CD4-positive, alpha-beta T cell treated with Interleukin-17A for 4 hours (primary cell): ENCODE measurements at regions not wholly inside any gene's neighbourhood (a gene's known extent, or its start where the extent isn't known, plus 50 kb on each side); places are given as distances from the start of the nearest gene placed in this dataset.

Experiments used
- DNase-seq: peaks from one replicate; pipeline ENCODE4 v3.0.0-alpha.2; 2020; ENCODE audit warnings: mixed read lengths

- DNase-seq: no peak
These were observed 180.8 kb downstream of the PLPPR4 start for GRCh38 chr1:99445071-99445470.

GRCh38 chr1:99445486-99445885, 181.2 kb downstream of the PLPPR4 start:
- no peak for DNase-seq

DNA sequence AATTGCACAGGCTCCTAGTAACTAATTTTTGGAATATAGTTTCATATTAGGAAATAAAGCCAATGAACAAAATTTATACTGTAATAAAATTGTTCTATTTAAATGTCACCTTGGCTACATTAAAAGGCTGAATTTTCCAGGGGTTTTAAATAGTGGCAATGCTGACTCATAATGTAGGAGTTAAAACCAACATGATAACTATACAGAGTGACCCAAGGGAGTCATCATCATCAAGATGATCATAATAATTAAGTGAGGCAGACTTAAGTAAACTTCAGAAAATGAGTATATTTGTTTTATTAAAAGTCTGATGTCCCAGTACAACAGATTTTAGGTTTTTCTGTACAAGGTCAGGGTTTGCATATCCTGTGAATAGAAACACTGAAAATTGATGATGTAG, 183.4 kb downstream of the PLPPR4 start:
- no peak for DNase-seq

DNA sequence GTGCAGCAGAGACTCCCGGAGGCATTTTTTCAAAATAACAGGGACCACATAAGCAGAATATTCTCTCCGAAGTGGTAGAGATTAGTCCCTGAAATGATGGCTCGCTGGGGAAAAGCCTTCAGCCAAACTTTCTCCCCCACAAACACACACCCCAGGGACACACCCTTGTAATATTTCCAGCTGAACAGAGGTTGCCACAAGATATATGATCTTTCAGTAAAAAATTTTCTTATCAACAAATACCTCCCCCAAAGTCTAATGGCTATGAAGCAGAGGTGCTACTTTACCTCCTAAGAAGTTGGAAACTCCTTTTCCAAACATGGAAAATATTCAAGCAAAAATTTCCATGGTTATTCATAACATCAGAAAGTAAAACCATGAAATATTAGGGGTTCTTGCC, 190.2 kb upstream of the PALMD start:
- no peak for DNase-seq

GRCh38 chr1:99456536-99456935, 189.4 kb upstream of the PALMD start:
- DNase-seq: no peak

DNA sequence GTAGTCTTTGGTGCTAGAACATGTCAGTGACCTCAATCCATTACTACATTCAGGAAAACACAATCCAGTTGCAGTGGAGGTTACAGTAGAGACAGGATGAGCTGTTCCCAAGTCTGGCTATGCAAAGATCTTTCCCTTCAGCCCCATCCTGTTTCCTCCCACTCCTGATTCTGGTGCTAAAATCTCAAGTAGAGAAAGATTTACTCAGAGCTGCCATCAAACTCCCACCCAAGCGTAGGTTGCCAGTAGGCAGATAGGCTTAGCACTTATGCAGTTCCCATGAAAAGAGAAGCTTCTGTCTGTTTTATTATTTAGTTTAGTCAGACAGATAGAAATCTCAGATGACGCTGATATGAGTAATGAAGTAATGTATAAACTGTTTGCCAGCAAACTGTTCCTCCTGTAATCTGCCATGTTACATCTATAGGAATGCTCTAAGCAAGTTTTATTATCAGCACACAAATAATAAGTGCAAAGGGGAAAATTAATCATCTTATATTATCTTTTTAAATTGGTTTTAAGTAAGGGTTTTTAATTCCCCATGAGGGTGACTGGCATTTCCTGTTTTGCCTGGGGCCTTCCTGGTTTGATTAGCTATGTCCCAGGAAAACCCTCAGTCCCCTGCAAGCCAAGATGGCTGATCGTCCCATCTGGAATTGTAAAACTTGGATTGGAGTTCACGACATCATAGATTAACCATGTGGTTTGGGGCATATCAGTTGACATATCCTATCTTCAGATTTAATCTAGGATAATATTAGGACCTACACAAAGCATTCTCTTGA, 188.3 kb upstream of the PALMD start:
- DNase-seq: no peak

- no peak for DNase-seq
These were observed 184.4 kb upstream of the PALMD start for GRCh38 chr1:99461499-99461898.

GRCh38 chr1:99464738-99465137, 181.2 kb upstream of the PALMD start:
- DNase-seq: no peak

DNA sequence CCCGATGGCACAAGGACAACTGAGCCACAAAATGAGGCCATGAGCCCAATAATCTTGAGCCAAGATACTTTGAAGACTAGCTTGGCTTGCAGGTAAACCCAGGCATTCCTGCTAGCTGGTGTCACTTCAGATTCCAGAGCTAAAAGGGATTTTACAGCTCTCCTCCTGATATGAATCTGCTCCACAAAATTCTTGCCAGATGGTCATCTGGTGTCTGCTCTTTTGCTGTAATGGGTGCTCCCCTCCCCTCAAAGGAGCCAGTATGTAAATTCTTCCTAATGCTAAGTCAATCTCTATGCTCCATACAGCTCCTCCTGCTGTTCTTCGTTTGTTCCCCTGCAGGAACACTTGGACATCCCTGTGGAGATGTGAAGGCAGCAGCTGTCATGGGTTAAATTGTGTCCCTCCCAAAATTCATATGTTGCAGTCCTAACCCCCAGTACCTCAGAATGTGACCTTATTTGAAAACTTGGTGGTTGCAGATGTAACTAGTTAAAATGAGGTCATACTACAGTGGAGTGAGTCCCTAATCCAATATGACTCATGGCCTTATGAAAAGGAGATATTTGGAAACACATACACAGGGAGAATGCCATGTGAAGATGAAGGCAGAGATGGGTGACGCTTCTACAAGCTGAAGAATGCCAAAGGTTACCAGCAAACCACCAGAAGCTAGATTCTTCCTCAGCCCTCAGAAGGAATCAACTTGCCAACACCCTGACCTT, 180.6 kb upstream of the PALMD start:
- no peak for DNase-seq

DNA sequence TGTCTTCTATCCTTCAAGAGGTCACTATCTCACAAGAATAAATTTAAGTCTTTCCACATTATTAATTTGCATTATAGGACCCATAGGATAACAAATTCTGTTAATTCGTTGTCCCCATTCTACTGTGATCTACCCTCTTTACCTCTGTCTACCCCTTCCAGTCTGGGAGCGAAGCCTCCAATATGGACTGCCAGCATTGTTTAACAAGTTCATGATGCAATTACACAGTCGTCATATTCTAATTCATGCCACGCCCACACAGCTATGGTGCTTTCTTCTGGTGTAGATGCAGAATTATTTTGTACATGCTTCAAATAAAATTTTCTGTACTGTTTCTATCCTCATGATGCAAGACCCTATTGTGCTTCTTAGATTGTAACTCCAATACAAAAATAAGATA, 178.3 kb upstream of the PALMD start:
- DNase-seq: no peak

DNA sequence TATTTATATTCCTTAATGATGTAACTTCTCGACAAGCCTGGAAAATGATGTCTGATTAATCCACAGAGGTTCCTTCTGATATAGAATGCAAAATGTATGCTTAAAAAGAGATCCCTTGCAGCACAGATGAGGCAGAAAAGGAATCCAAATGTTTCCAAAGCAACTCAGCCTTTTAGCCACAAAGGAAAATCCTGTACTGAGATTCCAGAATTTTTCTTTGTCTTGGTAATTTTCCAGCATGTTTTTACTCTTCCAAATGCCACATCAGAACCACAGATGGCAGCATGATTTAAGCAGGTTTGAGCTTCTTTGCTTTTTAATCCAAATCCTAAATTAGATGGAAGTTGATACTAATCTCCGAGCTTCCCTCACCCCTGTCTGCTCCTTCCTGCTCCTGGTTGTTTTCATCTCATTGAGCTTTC, 176.4 kb upstream of the PALMD start:
- DNase-seq: no peak

DNA sequence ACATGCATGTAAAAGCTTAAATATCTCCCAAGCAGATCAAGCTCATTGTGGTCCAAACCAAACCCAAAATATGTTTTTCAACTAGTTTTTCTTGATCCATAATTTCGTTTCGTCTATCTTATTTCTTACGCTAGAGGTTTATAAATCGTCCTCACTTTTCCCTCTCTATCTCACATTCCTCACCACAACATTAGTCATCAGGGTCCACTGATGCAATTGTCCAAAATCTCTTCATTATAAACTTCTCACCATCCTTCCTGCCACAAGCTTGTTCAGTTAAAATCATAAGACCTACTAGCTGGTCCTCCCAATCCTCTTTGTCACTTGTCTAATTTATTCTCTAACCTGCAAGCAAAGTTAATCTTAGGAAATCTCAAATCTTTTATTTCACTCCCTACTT, 173.0 kb upstream of the PALMD start:
- no peak for DNase-seq

DNA sequence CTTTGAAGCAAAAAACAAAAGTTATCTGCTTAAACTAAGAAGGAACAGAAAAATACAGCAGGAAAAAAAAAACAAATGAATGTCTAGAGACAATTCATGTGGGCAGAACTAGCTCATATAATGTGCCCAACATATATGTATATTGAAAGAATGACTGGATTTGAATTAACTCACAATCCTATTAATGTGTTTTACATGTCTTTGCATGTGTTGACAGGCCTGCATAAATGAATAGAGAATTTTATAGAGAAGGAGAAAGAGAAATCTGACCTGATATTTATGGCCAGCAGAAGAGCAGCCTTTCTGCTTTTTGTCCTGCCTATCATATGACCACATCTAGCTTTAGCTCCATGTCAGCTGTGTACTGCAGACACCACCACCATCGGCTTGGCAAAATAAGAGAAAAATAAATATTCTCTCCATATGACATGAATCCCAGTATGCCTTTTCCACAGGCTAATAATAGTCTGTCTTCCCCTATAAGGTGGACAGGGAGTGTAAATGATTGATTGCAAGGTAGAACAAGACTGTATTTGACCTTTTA, 171.5 kb upstream of the PALMD start:
- DNase-seq: no peak

GRCh38 chr1:99476058-99476457, 169.9 kb upstream of the PALMD start:
- DNase-seq: no peak

- peak; percentile 43 for DNase-seq
These were observed 164.4 kb upstream of the PALMD start for GRCh38 chr1:99481391-99481996.

GRCh38 chr1:99482286-99482685, 163.6 kb upstream of the PALMD start:
- no peak for DNase-seq

GRCh38 chr1:99482750-99483149, 163.2 kb upstream of the PALMD start:
- no peak for DNase-seq

DNA sequence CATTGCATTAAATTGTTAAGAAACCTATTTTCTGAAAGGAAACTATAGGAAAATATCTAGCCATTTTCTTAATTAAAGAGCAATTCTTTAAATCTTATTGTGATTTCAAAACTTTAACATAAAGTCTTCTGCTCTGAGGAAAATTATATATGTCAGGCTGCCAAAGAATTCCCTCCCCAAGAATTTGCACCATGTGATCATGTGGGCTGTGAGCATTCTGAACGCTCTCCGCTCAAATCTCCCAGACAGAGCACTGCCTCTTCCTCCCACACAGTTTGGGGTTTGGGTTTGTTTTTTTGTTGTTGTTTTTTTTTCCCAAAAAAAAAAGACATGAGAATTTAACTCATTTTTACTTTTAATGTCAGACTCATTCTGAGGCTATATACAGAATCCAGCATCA, 155.9 kb upstream of the PALMD start:
- DNase-seq: no peak

DNA sequence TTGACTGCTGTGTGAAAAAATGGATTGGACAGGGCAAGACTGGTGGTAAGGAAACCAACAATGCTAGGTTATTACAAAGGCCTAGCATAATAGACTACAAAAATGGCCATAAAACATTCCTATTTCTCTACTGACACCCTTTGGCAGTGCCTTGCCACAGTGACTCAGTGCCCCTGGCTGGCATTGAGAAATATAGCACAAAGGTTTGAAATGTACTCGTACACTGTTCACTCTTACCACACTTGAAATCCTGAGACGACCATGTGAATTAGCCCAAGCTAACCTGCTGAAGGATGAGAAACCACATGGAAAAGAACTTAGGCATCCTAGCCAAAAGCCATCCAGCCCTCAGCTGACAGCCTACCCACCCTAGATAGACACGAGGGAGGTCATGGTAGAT, 149.8 kb upstream of the PALMD start:
- no peak for DNase-seq

GRCh38 chr1:99497690-99498089, 148.2 kb upstream of the PALMD start:
- no peak for DNase-seq

DNA sequence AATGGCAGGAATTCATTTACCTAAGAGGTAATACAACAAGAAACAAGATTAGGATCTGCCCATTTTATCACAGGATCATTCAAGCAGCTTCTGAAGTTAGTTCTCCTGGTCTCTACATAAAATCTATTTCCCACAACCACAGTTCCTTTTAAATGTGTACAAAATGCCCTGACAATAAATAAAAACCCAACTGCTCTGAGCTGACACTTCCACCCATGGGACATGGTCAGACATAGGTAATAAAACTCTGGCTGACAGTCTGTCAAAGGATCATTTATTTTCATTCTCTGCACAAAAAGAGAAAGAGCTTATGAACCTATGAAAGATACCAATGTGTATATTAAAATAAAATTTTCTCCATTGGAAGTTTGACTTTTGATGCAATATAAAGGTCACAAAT, 145.4 kb upstream of the PALMD start:
- DNase-seq: no peak

DNA sequence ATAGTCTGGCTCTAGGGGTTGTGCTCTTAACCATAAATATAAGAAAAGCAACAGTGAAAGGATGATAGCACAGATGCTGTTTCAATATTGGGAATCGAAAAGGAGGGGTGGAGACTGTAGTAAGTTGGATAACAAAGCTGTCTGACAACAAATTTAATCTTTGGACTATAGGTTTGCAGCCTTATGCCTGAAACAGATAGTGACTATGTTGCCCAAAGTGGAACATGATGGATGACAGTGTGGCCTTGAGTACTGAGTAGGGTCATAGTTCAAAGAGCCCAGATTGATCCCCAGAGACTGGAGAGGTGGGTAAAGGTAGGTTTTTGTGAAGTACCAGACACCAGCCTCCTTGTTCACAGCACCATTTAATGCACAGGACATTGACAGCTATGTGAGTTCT, 144.0 kb upstream of the PALMD start:
- no peak for DNase-seq

DNA sequence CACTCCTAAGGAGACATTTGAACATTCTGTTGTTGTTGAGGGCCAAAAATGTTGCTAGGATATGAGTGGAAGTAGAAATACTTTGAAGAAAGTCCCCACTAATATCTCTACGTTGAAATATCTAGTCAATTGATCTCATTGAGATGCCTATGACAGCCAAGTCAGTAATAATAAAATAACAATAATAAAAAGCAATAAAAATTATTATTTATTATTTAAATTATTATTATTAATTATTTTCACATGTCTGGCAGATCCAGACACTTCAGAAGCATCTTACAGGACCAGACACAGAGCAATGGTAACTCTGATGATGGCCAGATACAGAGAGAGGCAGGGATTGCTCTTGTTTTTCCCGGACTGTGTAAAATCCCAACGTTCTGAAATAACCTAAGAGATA, 143.5 kb upstream of the PALMD start:
- no peak for DNase-seq

- no peak for DNase-seq
These were observed 142.6 kb upstream of the PALMD start for GRCh38 chr1:99503276-99503747.
